Brain microvascular endothelial cell (primary cell): ENCODE measurements at regions not wholly inside any gene's neighbourhood (a gene's known extent, or its start where the extent isn't known, plus 50 kb on each side); places are given as distances from the start of the nearest gene placed in this dataset.
"Not testable (repeated sequence)": the region's sequence is repeated elsewhere in the genome, so short reads cannot be mapped to it uniquely, and the experiment has no call there.

ENCODE experiments used
- DNase-seq: peaks from one replicate; pipeline ENCODE4 v3.0.0-alpha.2; 2020
- H3K27ac ChIP-seq: fragments of 250-450 bp; sonication (Bioruptor Pico); 2 replicates; pipeline ENCODE4 v1.5.1; 2020; ENCODE audit warnings: mild to moderate bottlenecking, moderate library complexity
- H3K27me3 ChIP-seq: fragments of 250-450 bp; sonication (Bioruptor Pico); replicated peaks from 2 replicates; pipeline ENCODE4 v1.5.1; 2020; ENCODE audit warnings: mild to moderate bottlenecking
- H3K36me3 ChIP-seq: fragments of 250-450 bp; sonication (Bioruptor Pico); replicated peaks from 2 replicates; pipeline ENCODE4 v1.5.1; 2020; ENCODE audit warnings: mild to moderate bottlenecking
- H3K4me3 ChIP-seq: 2 replicates; pipeline ENCODE4 v1.5.1; 2011; ENCODE audit warnings: low read depth, mild to moderate bottlenecking, control low read depth, low read length, moderate library complexity
- in situ Hi-C: cut with HindIII; loops from 2 replicates; pipeline ENCODE4 v1.10.0; 2017; ENCODE audit warnings: low sequenced_read_pairs, low pct_ligation_motif_present

- DNase-seq, H3K36me3 ChIP-seq, H3K4me3 ChIP-seq, H3K27me3 ChIP-seq, in situ Hi-C loops, H3K27ac ChIP-seq: not testable (repeated sequence)
These were observed 320.2 kb upstream of the SPATA31A3 start for GRCh38 chr9:67312504-67312903.

DNA sequence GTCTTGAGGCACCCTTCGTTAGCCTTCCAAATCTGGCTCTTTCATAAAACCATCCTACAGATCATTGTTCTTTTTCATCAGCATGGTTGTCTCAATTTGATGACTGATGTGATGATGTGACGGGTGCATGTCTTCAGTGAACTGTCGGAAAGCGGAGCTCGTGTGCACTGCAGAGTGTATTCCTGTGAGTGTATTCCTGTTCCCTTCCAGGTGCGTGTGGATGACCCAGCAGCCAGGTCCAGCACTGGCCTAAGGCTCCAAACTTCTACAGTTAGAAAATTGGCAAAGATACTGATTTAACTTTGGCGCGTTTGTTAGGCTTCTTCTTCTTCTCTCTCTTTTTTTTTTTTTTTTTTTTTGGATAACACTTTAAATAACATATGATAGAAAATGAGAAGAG lies 314.8 kb upstream of the SPATA31A3 start:
- H3K4me3 ChIP-seq, H3K27ac ChIP-seq, in situ Hi-C loops, H3K36me3 ChIP-seq, DNase-seq, H3K27me3 ChIP-seq: not testable (repeated sequence)

DNA sequence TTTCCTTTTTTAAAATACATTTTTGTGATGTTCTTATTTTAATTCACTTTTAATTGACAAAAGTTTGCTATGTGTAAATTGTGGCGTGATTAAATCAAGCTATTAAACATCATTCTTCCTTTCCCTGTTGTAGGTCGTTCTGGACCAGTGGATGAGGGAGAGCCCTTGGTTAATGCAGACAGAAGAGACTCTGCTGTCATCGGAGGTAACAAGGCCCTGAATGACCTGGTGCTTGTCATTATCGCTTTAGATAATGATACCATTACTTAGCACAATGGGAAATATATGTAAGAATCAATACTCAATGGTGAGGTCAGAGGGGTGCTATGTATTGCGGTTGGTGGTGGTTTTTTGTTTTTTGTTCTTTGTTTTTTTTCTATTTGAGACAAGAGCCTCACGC lies 296.4 kb upstream of the SPATA31A3 start:
- H3K4me3 ChIP-seq, H3K27me3 ChIP-seq, in situ Hi-C loops, H3K27ac ChIP-seq, DNase-seq, H3K36me3 ChIP-seq: not testable (repeated sequence)

- H3K27me3 ChIP-seq, H3K36me3 ChIP-seq, DNase-seq, H3K4me3 ChIP-seq, in situ Hi-C loops, H3K27ac ChIP-seq: not testable (repeated sequence)
These were observed 295.9 kb upstream of the SPATA31A3 start for GRCh38 chr9:67288117-67288735.

DNA sequence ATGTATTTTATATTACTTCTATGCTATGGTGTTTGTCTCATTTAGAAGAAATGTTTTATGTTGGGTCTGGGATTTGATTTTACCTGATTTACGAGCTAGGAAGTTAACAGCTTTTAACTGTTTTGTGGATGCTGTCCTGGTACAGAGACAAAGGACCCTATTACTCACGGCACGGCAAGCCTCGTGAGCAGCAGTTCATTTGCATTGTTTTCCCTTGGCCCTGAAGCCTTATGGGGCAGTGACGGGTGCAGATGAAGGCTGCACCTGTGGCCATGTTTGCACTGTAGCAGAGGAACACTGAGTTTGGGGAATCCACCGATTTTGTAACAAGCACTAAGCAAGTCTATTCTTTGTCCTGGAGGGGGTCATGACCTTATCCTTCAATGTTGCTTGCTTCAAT lies 291.9 kb upstream of the SPATA31A3 start:
- H3K27ac ChIP-seq, H3K4me3 ChIP-seq, H3K27me3 ChIP-seq, DNase-seq, in situ Hi-C loops, H3K36me3 ChIP-seq: not testable (repeated sequence)

DNA sequence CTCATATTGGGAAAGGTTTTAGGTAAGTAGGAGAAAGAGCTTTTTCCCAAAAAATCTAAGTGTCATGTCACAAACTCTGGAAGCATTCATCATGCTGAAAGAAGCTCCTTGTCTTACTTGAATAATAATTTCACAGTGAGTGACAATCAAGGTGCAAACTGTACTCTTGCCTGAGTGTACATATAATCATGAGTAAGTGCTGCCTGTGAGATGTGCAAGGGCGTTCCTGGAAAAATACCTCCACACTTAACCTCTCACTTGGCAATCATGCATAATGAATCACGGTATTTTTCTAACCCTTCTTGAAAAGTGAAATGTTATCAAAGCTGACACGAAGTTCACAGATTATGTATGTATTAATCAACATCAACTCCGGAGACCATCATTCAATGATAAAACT lies 289.2 kb upstream of the SPATA31A3 start:
- in situ Hi-C loops, H3K27me3 ChIP-seq: not testable (repeated sequence)

GRCh38 chr9:67269692-67270091 lies 277.3 kb upstream of the SPATA31A3 start:
- H3K27ac ChIP-seq, in situ Hi-C loops, DNase-seq, H3K36me3 ChIP-seq, H3K27me3 ChIP-seq, H3K4me3 ChIP-seq: not testable (repeated sequence)

More for the DNA sequence above, 289.2 kb upstream of the SPATA31A3 start:
- H3K27ac ChIP-seq, DNase-seq, H3K4me3 ChIP-seq, H3K36me3 ChIP-seq: not testable (repeated sequence)

DNA sequence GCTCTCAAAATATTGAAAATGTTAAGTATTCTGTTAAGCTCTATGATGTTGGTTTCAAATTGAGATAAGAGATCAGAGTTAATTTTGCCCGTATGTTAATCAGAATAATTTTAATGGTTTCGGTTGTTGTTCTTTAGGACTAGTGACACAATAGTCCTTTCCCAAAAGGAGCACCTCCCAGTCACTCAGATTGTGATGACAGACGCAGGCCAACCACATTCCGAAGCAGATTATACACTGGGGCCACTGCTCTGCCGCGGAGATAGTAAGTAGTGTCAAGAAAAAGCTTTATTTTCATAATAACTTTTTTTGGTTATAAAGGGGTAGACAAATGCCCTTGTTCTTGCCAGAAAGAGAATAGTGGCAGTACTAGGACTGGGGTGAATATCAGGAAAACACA lies 265.5 kb upstream of the SPATA31A3 start:
- H3K27me3 ChIP-seq, H3K4me3 ChIP-seq, DNase-seq, H3K27ac ChIP-seq, in situ Hi-C loops, H3K36me3 ChIP-seq: not testable (repeated sequence)

- DNase-seq, H3K4me3 ChIP-seq, H3K27ac ChIP-seq, H3K36me3 ChIP-seq, H3K27me3 ChIP-seq, in situ Hi-C loops: not testable (repeated sequence)
These were observed 256.6 kb upstream of the SPATA31A3 start for GRCh38 chr9:67248967-67249366.

DNA sequence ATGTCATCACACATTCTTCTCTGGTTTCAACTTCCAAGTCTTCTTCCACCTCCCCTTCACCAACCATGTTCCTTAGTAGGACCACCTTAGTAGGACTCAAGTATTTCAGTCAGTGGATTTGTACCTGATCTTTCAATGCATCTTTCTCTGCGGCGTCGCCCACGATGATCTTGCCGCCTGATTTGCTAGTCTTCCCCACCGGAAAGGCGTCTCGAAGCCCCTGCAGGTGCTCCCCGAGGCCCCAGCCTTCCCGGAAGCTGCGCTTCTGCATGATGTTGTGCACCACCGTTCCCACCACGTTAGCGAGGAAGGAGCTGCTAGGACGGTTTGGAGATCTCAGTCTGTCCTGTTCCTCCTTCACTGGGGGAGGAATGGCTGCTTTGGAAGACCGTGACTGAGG lies 219.7 kb upstream of the SPATA31A3 start:
- in situ Hi-C loops, DNase-seq, H3K27me3 ChIP-seq, H3K4me3 ChIP-seq, H3K27ac ChIP-seq, H3K36me3 ChIP-seq: not testable (repeated sequence)

GRCh38 chr9:67210842-67211241 lies 218.5 kb upstream of the SPATA31A3 start:
- H3K4me3 ChIP-seq, DNase-seq, H3K27me3 ChIP-seq, H3K27ac ChIP-seq, H3K36me3 ChIP-seq, in situ Hi-C loops: not testable (repeated sequence)

DNA sequence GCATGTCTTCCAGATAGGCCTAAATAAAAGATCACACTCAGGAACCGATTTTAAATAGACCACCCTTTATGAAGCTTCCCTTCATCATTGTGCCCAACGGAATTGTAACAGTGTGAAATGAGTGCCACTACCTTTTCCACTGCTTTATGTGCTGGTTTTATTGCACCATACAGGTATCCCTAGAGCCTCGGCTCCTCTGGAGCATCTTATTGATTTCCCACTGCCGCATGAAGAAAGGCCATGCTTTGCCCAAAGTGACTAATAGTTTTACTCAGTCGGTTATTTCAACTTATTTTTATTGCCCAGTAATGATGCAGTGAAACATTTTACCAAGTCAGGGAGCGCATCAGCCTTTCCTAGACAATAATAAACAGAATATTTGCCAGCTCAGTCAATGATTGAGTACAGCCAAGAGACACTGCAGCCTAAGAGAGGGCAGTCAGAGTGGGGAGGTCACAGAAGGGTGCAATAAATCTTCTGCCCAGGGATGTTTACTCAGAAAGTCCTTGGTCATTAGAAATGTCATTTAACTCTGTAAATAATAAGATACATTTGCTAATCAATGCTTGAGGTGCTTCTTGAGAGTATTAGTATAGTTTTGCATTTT lies 216.6 kb upstream of the SPATA31A3 start:
- DNase-seq, H3K27me3 ChIP-seq, in situ Hi-C loops, H3K27ac ChIP-seq, H3K36me3 ChIP-seq, H3K4me3 ChIP-seq: not testable (repeated sequence)

DNA sequence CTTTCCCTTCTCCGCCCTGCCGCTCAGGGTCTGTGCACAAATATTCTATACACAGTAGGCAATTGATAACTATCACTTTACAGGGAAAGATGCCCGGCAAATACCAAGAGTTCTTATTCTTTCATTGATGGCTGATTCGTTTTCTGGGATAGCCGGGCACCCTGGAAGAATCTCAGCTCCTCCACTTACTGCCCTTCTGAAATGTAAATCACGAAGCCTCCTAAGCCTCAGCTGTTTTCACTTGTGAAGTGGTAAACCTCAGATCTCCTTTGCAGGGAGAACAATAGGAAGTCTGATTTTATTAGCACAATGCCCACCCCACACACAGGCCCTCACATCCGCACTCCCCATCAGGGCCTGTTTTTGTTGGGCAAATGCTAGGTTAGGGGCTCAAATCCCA lies 203.8 kb upstream of the SPATA31A3 start:
- H3K27ac ChIP-seq, in situ Hi-C loops, H3K36me3 ChIP-seq, DNase-seq, H3K4me3 ChIP-seq, H3K27me3 ChIP-seq: not testable (repeated sequence)

- DNase-seq, in situ Hi-C loops, H3K4me3 ChIP-seq, H3K27ac ChIP-seq, H3K36me3 ChIP-seq, H3K27me3 ChIP-seq: not testable (repeated sequence)
These were observed 203.0 kb upstream of the SPATA31A3 start for GRCh38 chr9:67195357-67195756.

DNA sequence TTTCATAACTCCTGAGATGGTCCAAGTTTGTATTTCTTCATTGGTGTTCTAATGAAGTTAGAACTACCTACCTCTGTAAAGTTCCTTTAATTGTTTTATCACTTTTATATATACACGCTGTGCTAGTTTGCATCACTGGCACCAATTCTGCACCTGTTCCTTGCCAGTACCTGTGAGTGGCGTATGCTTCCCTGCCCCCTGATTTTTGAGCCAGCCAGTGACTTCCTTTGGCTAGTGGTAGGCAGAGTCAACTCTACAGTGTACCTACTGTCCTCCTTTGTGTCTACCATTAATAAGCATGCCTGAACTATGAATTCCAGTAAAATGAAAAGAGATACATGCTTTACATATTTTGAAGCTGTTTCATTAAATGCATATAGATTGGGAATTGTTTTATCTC lies 186.8 kb upstream of the SPATA31A3 start:
- in situ Hi-C loops, H3K27me3 ChIP-seq, H3K36me3 ChIP-seq, H3K4me3 ChIP-seq, DNase-seq, H3K27ac ChIP-seq: not testable (repeated sequence)
